NCI-H226 (cell line): ENCODE measurements at regions not wholly inside any gene's neighbourhood (a gene's known extent, or its start where the extent isn't known, plus 50 kb on each side); places are given as distances from the start of the nearest gene placed in this dataset.
A peak's percentile ranks its signal among the peaks of the same experiment; 100 is the strongest.
"Not testable (repeated sequence)": the region's sequence is repeated elsewhere in the genome, so short reads cannot be mapped to it uniquely, and the experiment has no call there.

Source experiments
- DNase-seq: peaks from one replicate; pipeline ENCODE4 v3.0.0-alpha.2; 2015

DNA sequence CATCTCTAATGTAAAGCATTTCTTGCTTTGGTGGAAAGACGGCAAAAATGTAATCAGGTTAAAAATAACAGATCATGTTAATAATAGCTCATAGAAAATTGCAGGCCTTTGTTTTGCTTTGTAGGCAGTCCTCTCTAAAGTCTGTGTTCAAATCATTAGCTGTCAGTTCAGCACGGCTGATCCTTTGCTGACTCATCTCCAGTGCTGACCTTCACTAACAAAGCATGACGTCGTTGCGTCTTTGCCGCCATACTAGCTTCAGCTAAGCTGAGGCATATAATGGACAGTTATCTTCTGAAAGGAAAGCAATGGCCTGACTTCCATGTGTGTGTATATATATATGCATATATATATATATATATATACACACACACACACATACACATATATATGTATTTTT, 984.6 kb downstream of the CDY2B start:
- DNase-seq, result no peak

DNA sequence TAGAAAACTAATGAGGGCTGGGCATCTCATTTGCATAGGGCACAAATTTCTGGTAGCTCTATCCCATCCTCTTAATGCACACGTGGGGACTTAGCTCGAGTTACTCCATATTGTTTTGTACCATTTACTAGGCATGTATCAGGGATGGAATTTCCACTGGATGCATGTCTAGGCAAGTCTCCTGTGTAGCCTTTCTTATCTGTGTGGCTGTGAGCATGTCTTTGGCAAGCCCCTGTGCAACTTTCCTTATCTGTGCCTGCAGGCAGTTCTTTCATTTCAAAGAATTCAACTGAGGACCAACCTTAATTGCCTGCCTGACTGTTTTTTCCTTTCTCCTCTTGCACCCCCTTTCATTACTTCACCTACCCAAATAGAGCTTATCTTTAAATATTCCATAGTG, 992.9 kb downstream of the CDY2B start:
- DNase-seq, result peak; percentile 61

DNA sequence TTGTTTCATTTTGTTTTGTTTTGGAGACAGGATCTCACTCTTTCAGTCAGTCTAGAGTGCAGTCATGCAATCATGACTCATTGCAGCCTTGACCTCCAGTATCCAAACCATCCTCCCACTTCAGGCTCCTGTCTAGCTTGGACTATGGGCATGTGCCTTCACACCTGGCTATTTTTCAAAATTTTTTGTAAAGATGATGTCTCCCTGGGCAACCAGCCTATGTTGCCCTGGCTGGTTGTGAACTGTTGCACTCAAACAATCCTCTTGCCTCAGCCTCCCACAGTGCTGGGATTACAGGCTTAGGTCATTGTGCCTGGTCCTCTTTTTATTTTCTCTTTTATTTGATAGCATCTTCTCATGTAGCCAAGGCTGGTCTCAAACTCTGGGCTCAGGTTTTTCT, 1019.3 kb downstream of the CDY2B start:
- peak; percentile 67 for DNase-seq

DNA sequence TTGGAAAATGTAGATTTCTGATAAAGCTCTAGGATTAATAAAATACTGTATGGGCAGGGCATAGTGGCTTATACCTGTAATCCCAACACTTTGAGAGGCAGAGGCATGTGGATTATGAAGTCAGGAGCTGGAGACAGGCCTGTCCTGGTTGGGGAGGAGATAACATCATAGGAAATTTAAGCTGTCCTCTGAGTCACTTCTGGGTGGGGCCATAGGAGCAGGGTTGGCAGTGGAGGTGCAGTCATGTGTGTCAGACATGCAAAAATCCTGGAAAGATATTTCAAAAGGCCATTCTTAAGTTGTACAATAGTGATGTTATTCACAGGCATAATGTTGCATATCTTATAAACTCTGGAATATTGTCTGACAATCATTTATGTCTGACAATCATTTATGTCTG, 1038.5 kb downstream of the CDY2B start:
- DNase-seq, result peak; percentile 47

DNA sequence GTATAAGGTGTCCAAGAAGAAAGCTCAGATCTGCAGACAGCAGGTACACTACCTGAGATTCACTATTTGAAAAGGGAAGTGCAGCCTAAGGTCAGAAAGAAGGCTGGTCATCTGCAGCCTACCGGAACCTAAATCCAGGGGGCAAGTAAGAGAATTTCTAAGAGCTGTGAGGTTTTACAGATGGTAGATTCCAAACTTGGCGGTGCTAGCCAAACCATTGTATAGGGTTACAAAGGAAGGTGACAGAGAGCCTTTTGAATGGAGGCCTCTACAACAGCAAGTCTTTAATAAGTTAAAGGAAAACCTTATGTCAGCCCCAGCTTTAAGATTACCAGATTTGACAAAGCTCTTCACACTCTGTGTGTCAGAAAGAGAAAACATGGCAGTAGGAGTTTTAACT, 1044.8 kb downstream of the CDY2B start:
- DNase-seq, result no peak

DNA sequence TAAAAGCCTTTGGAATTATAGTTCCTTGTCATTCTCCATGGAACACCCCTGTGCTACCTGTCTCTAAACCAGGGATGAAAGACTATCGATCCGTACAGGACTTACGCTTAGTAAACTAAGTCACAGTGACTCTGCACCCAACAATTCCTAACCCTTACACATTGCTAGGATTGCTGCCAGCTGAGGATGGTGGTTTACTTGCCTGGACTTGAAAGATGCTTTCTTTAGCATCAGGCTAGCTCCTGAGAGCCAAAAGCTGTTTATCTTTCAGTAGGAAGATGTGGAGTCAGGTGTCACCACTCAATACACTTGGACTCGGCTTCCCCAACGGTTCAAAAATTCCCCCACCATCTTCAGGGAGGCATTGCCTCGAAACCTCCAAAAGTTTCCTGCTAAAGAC, 1045.3 kb downstream of the CDY2B start:
- DNase-seq, result no peak

DNA sequence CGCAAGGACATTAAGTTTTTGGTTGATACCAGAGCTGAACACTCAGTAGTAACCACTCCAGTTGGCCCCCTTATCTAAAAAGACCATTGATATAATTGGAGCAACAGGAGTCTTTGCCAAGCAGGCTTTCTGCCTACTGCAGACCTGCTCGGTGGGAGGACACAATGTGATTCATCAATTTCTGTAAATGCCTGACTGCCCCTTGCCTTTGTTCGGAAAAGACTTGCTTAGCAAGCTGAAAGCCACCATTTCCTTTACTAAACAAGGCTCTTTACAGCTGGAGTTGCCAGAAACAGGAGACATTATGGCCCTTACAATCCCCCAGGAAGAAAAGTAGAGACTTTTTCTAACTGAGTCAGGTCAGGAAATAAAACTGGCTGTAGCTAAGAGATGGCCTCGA, 1045.9 kb downstream of the CDY2B start:
- DNase-seq, result no peak

DNA sequence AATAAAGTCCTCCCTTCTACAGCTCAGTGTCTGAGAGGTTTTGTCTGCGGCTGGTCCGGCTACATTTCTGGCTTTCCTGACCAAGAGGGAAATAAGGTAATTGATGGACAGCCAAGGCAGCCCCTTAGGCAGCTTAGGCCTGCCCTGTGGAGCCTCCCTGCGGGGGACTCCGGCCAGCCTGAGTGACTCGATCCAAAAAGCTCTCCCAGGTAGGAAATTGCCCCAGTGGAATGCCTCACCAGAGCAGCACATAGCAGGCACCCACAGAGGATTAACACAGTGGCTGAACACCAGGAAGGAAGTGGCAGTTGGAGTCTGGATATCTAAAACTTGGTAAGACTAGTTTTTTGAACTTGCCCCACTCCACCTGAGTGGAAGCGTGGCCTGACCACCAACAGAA, 1048.3 kb downstream of the CDY2B start:
- DNase-seq, result no peak

DNA sequence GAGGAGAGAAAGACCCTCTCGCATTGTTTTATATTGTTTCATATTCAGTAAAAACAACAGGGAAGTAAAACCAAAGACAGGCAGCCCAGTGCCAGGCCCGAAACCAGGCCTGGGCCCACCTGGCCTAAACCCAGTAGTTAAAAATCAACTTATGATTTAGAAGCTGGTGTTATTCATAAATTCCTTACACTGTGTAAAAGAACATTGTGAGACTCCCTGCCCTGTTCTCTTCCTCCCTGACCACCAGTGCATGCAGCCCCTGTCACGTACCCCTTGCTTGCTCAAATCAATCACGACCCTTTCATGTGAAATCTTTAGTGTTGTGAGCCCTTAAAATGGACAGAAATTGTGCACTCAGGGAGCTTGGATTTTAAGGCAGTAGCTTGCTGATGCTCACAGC, 1048.7 kb downstream of the CDY2B start:
- not testable (repeated sequence) for DNase-seq

DNA sequence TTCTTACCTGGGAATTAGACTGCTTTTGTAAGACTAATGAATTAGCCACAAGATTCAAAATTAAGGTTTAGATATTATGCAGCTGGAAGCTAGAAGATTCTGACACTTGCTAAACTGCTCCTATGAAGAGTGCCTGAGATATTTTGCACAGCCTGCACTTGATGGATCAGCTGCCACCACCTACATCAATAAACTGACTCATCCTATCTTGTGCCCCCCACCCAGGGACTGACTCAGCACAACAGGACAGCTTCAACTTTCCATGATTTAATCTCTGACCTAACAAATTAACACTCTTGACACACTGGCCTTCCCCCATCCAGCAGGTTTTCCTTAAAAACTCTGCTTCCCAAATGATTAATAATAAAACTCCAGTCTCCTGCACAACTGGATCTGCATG, 1072.3 kb downstream of the CDY2B start:
- no peak for DNase-seq
